ENCODE measurements at regions not wholly inside any gene's neighbourhood (a gene's known extent, or its start where the extent isn't known, plus 50 kb on each side); places are given as distances from the start of the nearest gene placed in this dataset.
"Not testable (repeated sequence)": the region's sequence is repeated elsewhere in the genome, so short reads cannot be mapped to it uniquely, and the experiment has no call there.

DNA sequence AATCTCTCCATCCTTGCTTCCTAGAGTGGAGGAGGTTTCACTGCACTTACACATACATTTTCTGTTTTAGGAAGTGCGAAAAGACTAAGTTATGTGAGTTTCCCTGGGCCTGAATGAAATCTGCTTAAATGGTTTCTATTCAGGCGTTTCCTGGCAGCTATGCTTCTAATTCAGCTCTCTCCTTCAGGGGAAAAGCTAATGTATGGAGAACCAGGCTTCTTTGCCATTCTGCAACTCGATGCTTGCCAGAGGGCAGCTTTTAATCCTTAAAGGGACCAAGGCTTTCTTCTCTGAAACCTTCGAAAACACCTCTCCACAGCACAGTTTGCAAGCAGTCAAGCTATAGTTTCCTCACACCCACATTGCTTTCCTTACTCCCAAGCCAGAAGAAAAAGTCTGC lies 89.5 kb upstream of the ARX start:
- Mint-ChIP-seq H3K4me1 (no peaks in the 10 kb centered on the region), H3K27me3 (peaks cover 3 to 8% of the 10 kb centered on the region in 2 donors), H3K9me3 (no peaks in the 10 kb centered on the region), H3K27ac (no peak overlapping the region), H3K4me3 (no peak overlapping the region), H3K36me3 (no peaks in the 10 kb centered on the region)
- Histone ChIP-seq H3K27ac (ENCODE audit: low read length) (no peak overlapping the region), H3K4me3 (ENCODE audit: control insufficient read depth in 1 of 2, extremely low read depth in 1 of 2, low read length in 1 of 2) (no peak overlapping the region), H3K27me3 (replicated peaks in 1 of 2; ENCODE audit: control insufficient read depth in 2 of 2, extremely low read depth in 1 of 2, insufficient read depth in 2 of 2, low read length in 1 of 2) (no peaks in the 10 kb centered on the region), H3K4me1 (ENCODE audit: control insufficient read depth in 1 of 2, extremely low read depth in 1 of 2, insufficient read depth in 2 of 2, low read length in 2 of 2) (no peaks in the 10 kb centered on the region), H3K36me3 (ENCODE audit: control insufficient read depth in 2 of 2, extremely low read depth in 1 of 2, insufficient read depth in 1 of 2, low read length in 1 of 2) (no peaks in the 10 kb centered on the region), H3K9me3 (no peaks in the 10 kb centered on the region)
- no CpG with 5 or more reads among the region's 4 CpGs for WGBS (ENCODE audit: insufficient coverage)
- ATAC-seq (replicated peaks in 1 of 4), result no peak
- POLR2A ChIA-PET, result no interaction called here
- no peak for DNase-seq
- CTCF ChIA-PET, result no interaction called here

DNA sequence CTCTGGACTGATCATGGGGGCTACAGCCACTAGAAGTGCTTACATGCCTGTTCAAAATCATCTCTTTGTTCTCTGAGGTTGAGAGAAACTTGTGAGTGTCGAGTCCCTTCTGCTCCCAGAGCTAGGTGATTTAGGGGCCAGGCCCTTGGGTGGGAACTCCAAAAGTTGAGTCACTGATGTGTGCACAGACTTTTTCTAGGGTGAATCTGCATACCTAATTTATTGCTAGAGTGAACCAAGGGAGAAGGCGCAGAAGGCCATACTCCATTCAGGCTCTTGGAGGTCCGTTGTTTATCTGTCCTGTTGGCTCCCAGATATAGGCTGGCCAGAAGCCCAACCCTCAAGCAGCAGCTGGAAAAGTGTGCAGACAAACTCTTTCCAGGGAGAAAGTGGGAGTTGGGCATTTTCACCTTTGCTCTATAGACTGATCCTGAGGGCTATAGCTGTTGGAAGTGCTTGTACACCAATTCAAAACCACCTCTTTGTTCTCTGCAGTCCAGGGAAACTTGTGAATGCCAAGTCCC lies 80.8 kb upstream of the ARX start:
- Mint-ChIP-seq H3K9me3 (no peaks in the 10 kb centered on the region), H3K27me3 (peaks cover 16 to 27% of the 10 kb centered on the region in 2 donors), H3K27ac (no peak overlapping the region), H3K36me3 (no peaks in the 10 kb centered on the region), H3K4me3 (no peak overlapping the region), H3K4me1 (no peaks in the 10 kb centered on the region)
- ChIA-PET POLR2A (interaction anchor here in 1 of 2 donors (0.6 kb wide), 1 partner anchor 62 kb away, joined by 3 read pairs; no protein-coding TSS in a partner anchor), CTCF (no interaction called here)
- no peak overlapping the region for H3K4me3 ChIP-seq (ENCODE audit: control insufficient read depth in 1 of 2, extremely low read depth in 1 of 2, low read length in 1 of 2)
- ATAC-seq (replicated peaks in 1 of 4) (no peak), DNase-seq (no peak)
- no CpG with 5 or more reads among the region's 3 CpGs for WGBS (ENCODE audit: insufficient coverage)
- H3K36me3 ChIP-seq (ENCODE audit: control insufficient read depth in 2 of 2, extremely low read depth in 1 of 2, insufficient read depth in 1 of 2, low read length in 1 of 2), result no peaks in the 10 kb centered on the region
- no peaks in the 10 kb centered on the region for H3K27me3 ChIP-seq (replicated peaks in 1 of 2; ENCODE audit: control insufficient read depth in 2 of 2, extremely low read depth in 1 of 2, insufficient read depth in 2 of 2, low read length in 1 of 2)
- H3K27ac ChIP-seq (ENCODE audit: low read length), result no peak overlapping the region
- H3K9me3 ChIP-seq, result no peaks in the 10 kb centered on the region
- H3K4me1 ChIP-seq (ENCODE audit: control insufficient read depth in 1 of 2, extremely low read depth in 1 of 2, insufficient read depth in 2 of 2, low read length in 2 of 2), result no peaks in the 10 kb centered on the region

DNA sequence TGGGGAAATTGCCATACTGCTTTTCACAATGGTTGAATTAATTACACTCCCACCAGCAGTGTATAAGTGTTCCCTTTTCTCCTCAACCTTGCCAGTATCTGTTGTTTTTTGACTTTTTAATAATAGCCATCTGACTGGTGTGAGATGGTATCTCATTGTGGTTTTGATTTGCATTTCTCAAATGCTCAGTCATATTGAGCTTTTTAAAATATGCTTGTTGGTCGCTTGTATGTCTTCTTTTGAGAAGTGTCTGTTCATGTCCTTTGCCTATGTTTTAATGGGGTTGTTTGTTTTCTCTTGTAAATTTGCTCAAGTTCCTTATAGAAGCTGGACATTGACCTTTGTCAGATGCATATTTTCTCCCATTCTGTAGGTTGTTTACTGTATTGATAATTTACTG lies 75.4 kb upstream of the ARX start:
- DNase-seq; H3K36me3 Mint-ChIP-seq; H3K4me3 ChIP-seq (ENCODE audit: control insufficient read depth in 1 of 2, extremely low read depth in 1 of 2, low read length in 1 of 2); H3K4me3 Mint-ChIP-seq; CTCF ChIA-PET; H3K27ac ChIP-seq (ENCODE audit: low read length); POLR2A ChIA-PET; H3K27me3 ChIP-seq (replicated peaks in 1 of 2; ENCODE audit: control insufficient read depth in 2 of 2, extremely low read depth in 1 of 2, insufficient read depth in 2 of 2, low read length in 1 of 2); H3K9me3 Mint-ChIP-seq; H3K4me1 Mint-ChIP-seq; H3K36me3 ChIP-seq (ENCODE audit: control insufficient read depth in 2 of 2, extremely low read depth in 1 of 2, insufficient read depth in 1 of 2, low read length in 1 of 2); ATAC-seq (replicated peaks in 1 of 4); H3K4me1 ChIP-seq (ENCODE audit: control insufficient read depth in 1 of 2, extremely low read depth in 1 of 2, insufficient read depth in 2 of 2, low read length in 2 of 2); H3K27ac Mint-ChIP-seq; H3K9me3 ChIP-seq: not testable (repeated sequence)
- whole genome bisulfite sequencing (ENCODE audit: insufficient coverage), result 20% methylated on average over 1 of the region's 1 CpG
- peaks cover 7 to 11% of the 10 kb centered on the region in 2 donors for H3K27me3 Mint-ChIP-seq

DNA sequence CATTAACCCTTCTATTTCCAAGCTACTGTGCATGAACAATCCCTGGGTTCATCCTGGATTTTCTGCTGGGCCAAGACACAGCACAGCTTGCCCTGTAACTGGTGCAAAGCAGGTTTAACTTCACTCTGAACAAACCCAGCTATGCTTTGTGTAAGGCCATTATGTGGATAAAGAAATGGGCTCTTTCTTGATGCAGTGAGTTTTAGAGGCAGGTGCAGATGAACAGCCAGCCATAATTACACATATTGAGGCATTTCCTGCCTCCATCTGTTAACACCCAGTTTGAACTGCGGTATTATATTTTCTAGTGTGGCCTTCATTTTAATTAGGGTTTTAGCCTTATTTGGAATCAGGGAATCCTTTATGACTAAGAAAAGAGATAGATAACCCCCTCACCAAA lies 68.7 kb upstream of the ARX start:
- Mint-ChIP-seq H3K27me3 (peaks cover 0 to 15% of the 10 kb centered on the region in 2 donors), H3K36me3 (no peaks in the 10 kb centered on the region), H3K27ac (no peak overlapping the region), H3K4me3 (no peak overlapping the region), H3K4me1 (no peaks in the 10 kb centered on the region), H3K9me3 (peaks cover 0 to 7% (median 4%) of the 10 kb centered on the region in 3 donors)
- no peaks in the 10 kb centered on the region for H3K4me1 ChIP-seq (ENCODE audit: control insufficient read depth in 1 of 2, extremely low read depth in 1 of 2, insufficient read depth in 2 of 2, low read length in 2 of 2)
- no CpG with 5 or more reads among the region's 1 CpG for WGBS (ENCODE audit: insufficient coverage)
- peaks cover 0 to 4% of the 10 kb centered on the region in 2 experiments for H3K27me3 ChIP-seq (replicated peaks in 1 of 2; ENCODE audit: control insufficient read depth in 2 of 2, extremely low read depth in 1 of 2, insufficient read depth in 2 of 2, low read length in 1 of 2)
- no peak for DNase-seq
- no peak overlapping the region for H3K27ac ChIP-seq (ENCODE audit: low read length)
- POLR2A ChIA-PET, result no interaction called here
- H3K9me3 ChIP-seq, result no peaks in the 10 kb centered on the region
- no peak for ATAC-seq (replicated peaks in 1 of 4)
- no peaks in the 10 kb centered on the region for H3K36me3 ChIP-seq (ENCODE audit: control insufficient read depth in 2 of 2, extremely low read depth in 1 of 2, insufficient read depth in 1 of 2, low read length in 1 of 2)
- CTCF ChIA-PET, result no interaction called here
- H3K4me3 ChIP-seq (ENCODE audit: control insufficient read depth in 1 of 2, extremely low read depth in 1 of 2, low read length in 1 of 2), result no peak overlapping the region

DNA sequence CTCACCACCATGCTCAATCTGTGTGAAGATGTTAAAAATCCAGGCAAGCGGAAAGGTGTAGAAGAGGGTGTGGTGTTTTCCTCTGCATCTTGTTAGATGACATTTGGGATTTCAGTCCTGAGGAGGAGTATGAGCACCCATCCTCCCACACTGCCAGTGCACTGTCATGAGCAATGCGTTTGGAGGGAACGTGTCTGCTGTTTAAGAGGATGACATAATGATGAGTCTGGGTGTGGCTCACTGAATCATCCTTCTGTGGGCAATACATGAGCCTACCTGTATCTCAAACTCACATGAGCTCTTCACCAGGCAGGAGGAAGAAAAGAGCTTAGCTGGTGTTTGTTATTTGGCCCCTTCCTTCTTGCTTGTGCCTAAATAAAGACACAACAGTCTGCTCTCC lies 67.9 kb upstream of the ARX start:
- Histone ChIP-seq H3K27me3 (replicated peaks in 1 of 2; ENCODE audit: control insufficient read depth in 2 of 2, extremely low read depth in 1 of 2, insufficient read depth in 2 of 2, low read length in 1 of 2) (peaks cover 0 to 4% of the 10 kb centered on the region in 2 experiments), H3K4me1 (ENCODE audit: control insufficient read depth in 1 of 2, extremely low read depth in 1 of 2, insufficient read depth in 2 of 2, low read length in 2 of 2) (no peaks in the 10 kb centered on the region), H3K4me3 (ENCODE audit: control insufficient read depth in 1 of 2, extremely low read depth in 1 of 2, low read length in 1 of 2) (no peak overlapping the region), H3K9me3 (no peaks in the 10 kb centered on the region), H3K36me3 (ENCODE audit: control insufficient read depth in 2 of 2, extremely low read depth in 1 of 2, insufficient read depth in 1 of 2, low read length in 1 of 2) (no peaks in the 10 kb centered on the region), H3K27ac (ENCODE audit: low read length) (no peak overlapping the region)
- no peak overlapping the region for H3K4me3 Mint-ChIP-seq
- H3K9me3 Mint-ChIP-seq, result peaks cover 0 to 4% (median 0%) of the 10 kb centered on the region in 3 donors
- WGBS (ENCODE audit: insufficient coverage), result no CpG with 5 or more reads among the region's 3 CpGs
- H3K4me1 Mint-ChIP-seq, result no peaks in the 10 kb centered on the region
- DNase-seq, result no peak
- no peak for ATAC-seq (replicated peaks in 1 of 4)
- peaks cover 0 to 15% of the 10 kb centered on the region in 2 donors for H3K27me3 Mint-ChIP-seq
- H3K36me3 Mint-ChIP-seq, result no peaks in the 10 kb centered on the region
- CTCF ChIA-PET, result no interaction called here
- H3K27ac Mint-ChIP-seq, result no peak overlapping the region
- POLR2A ChIA-PET, result no interaction called here

DNA sequence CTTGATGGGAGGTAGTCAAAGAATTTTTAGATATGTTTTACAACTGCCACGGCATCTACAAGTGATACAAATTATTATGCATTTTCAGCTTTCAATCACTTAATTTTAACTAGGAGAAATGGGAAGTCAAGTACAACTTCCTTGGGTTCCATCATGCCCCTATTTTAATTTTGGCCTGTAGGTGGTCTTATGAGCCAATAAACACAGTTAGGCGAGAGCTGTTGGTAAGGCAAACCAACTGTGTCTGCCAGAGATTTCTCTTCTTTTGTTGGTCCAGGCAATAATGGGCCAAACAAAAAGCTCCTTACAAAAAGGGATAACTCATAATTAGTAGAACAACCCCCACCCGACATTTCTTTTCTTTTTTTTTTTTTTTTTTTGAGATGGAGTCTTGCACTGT lies 63.3 kb upstream of the ARX start:
- peaks cover 0 to 15% of the 10 kb centered on the region in 2 donors for H3K27me3 Mint-ChIP-seq
- H3K4me1 ChIP-seq (ENCODE audit: control insufficient read depth in 1 of 2, extremely low read depth in 1 of 2, insufficient read depth in 2 of 2, low read length in 2 of 2), result no peaks in the 10 kb centered on the region
- H3K36me3 Mint-ChIP-seq, result no peaks in the 10 kb centered on the region
- no peaks in the 10 kb centered on the region for H3K9me3 Mint-ChIP-seq
- ChIA-PET POLR2A (no interaction called here), CTCF (no interaction called here)
- DNase-seq (no peak), ATAC-seq (replicated peaks in 1 of 4) (no peak)
- H3K4me3 Mint-ChIP-seq, result no peak overlapping the region
- H3K27ac Mint-ChIP-seq, result no peak overlapping the region
- no peaks in the 10 kb centered on the region for H3K9me3 ChIP-seq
- no peak overlapping the region for H3K4me3 ChIP-seq (ENCODE audit: control insufficient read depth in 1 of 2, extremely low read depth in 1 of 2, low read length in 1 of 2)
- H3K27ac ChIP-seq (ENCODE audit: low read length), result no peak overlapping the region
- no peaks in the 10 kb centered on the region for H3K36me3 ChIP-seq (ENCODE audit: control insufficient read depth in 2 of 2, extremely low read depth in 1 of 2, insufficient read depth in 1 of 2, low read length in 1 of 2)
- peaks cover 0 to 4% of the 10 kb centered on the region in 2 experiments for H3K27me3 ChIP-seq (replicated peaks in 1 of 2; ENCODE audit: control insufficient read depth in 2 of 2, extremely low read depth in 1 of 2, insufficient read depth in 2 of 2, low read length in 1 of 2)
- no CpG with 5 or more reads among the region's 3 CpGs for WGBS (ENCODE audit: insufficient coverage)
- no peaks in the 10 kb centered on the region for H3K4me1 Mint-ChIP-seq

DNA sequence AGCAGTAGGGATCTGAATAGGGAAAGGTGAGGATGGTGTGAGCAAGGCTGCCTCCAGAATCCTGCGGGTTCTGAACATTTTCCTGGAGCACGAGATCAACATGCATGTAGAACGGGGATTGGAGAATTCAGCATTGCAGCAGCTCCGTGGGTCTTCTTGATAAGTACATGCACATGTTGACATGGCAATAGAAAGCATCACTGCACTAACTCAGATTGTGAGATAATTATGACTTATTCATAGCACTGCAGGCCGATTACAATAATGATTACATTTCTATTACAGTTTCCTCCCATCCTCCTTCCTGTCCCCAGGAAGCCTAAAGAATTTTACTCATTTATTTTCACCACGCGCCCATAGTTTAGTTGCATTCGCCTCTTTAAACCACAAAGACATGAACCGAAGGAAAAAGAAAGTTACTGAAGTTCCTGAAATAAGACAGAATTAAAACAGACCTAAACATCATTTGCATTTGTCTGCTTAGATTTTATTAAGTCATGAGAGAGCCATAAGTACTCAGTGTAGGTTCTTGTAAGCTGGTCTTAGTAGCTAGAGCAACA lies 61.3 kb upstream of the ARX start:
- DNase-seq (no peak), ATAC-seq (replicated peaks in 1 of 4) (no peak)
- Mint-ChIP-seq H3K9me3 (no peaks in the 10 kb centered on the region), H3K27ac (no peak overlapping the region), H3K36me3 (no peaks in the 10 kb centered on the region), H3K4me3 (no peak overlapping the region), H3K27me3 (peaks cover 0 to 4% of the 10 kb centered on the region in 2 donors), H3K4me1 (no peaks in the 10 kb centered on the region)
- no peak overlapping the region for H3K4me3 ChIP-seq (ENCODE audit: control insufficient read depth in 1 of 2, extremely low read depth in 1 of 2, low read length in 1 of 2)
- H3K27me3 ChIP-seq (replicated peaks in 1 of 2; ENCODE audit: control insufficient read depth in 2 of 2, extremely low read depth in 1 of 2, insufficient read depth in 2 of 2, low read length in 1 of 2), result peaks cover 0 to 4% of the 10 kb centered on the region in 2 experiments
- ChIA-PET CTCF (no interaction called here), POLR2A (no interaction called here)
- no peaks in the 10 kb centered on the region for H3K4me1 ChIP-seq (ENCODE audit: control insufficient read depth in 1 of 2, extremely low read depth in 1 of 2, insufficient read depth in 2 of 2, low read length in 2 of 2)
- H3K27ac ChIP-seq (ENCODE audit: low read length), result no peak overlapping the region
- no peaks in the 10 kb centered on the region for H3K9me3 ChIP-seq
- WGBS (ENCODE audit: insufficient coverage), result 89% methylated on average over 3 of the region's 9 CpGs
- H3K36me3 ChIP-seq (ENCODE audit: control insufficient read depth in 2 of 2, extremely low read depth in 1 of 2, insufficient read depth in 1 of 2, low read length in 1 of 2), result no peaks in the 10 kb centered on the region

All from T-cell (primary cell).